ENCODE measurements at regions not wholly inside any gene's neighbourhood (a gene's known extent, or its start where the extent isn't known, plus 50 kb on each side); places are given as distances from the start of the nearest gene placed in this dataset.
A peak's percentile ranks its signal among the peaks of the same experiment; 100 is the strongest.

- Histone ChIP-seq H3K4me1 (peaks cover 0 to 22% (median 0%) of the 10 kb centered on the region in 12 donors), H3K9me3 (peaks cover 0 to 3% (median 0%) of the 10 kb centered on the region in 12 donors), H3K4me3 (no peak overlapping the region), H3K36me3 (no peaks in the 10 kb centered on the region), H3K27me3 (no peaks in the 10 kb centered on the region), H3K27ac (peak overlapping the region; percentile 42 to 97 (median 84))
- TF ChIP-seq POLR2A (IDR thresholded peaks at IDR 0.05) = no peak
- TF ChIP-seq CTCF (IDR thresholded peaks at IDR 0.05) = no peak
- 26 to 35% (median 29%) methylated on average over 7 of the region's 7 CpGs for WGBS, 4 donors
- DNase-seq = peak in 4 of 5 donors; percentile 65 to 84 (median 75)
- intact Hi-C loops (cut with DNase I) = loop anchor here in 6 of 10 donors (2.0 to 10.0 kb wide), 9 partner anchors 41 to 539 kb away; no protein-coding TSS in a partner anchor
- ATAC-seq = peak; percentile 91 to 96 (median 92)
Measured at GRCh38 chr5:155193483-155194107, 180.0 kb downstream of the KIF4B start.

GRCh38 chr5:155200608-155201007 lies 187.1 kb downstream of the KIF4B start:
- DNase-seq = no peak
- WGBS, 4 donors = 68 to 95% (median 80%) methylated on average over 3 to 4 of the region's 4 CpGs
- TF ChIP-seq CTCF (IDR thresholded peaks at IDR 0.05) (no peak), POLR2A (IDR thresholded peaks at IDR 0.05) (no peak)
- no peak for ATAC-seq
- Histone ChIP-seq H3K27ac (no peak overlapping the region), H3K27me3 (no peaks in the 10 kb centered on the region), H3K9me3 (peaks cover 0 to 14% (median 0%) of the 10 kb centered on the region in 12 donors), H3K36me3 (no peaks in the 10 kb centered on the region), H3K4me3 (no peak overlapping the region), H3K4me1 (no peaks in the 10 kb centered on the region)
- intact Hi-C loops (cut with DNase I) = no loop called here

GRCh38 chr5:155211764-155212163 lies 198.2 kb downstream of the KIF4B start:
- 79 to 98% (median 83%) methylated on average over 1 of the region's 1 CpG for WGBS, 4 donors
- no peak for ATAC-seq
- no peak for DNase-seq

GRCh38 chr5:155222393-155222792 lies 208.8 kb downstream of the KIF4B start:
- Histone ChIP-seq H3K4me3 (no peak overlapping the region), H3K4me1 (peaks cover 0 to 5% (median 0%) of the 10 kb centered on the region in 12 donors), H3K27ac (no peak overlapping the region), H3K27me3 (no peaks in the 10 kb centered on the region), H3K9me3 (peaks cover 0 to 4% (median 0%) of the 10 kb centered on the region in 12 donors), H3K36me3 (no peaks in the 10 kb centered on the region)
- ATAC-seq = no peak
- intact Hi-C loops (cut with DNase I) = no loop called here
- no peak for TF ChIP-seq CTCF (IDR thresholded peaks at IDR 0.05)
- TF ChIP-seq POLR2A (IDR thresholded peaks at IDR 0.05) = no peak
- WGBS, 4 donors = 60 to 70% (median 63%) methylated on average over 6 of the region's 6 CpGs
- no peak for DNase-seq

More at GRCh38 chr5:155211764-155212163, 198.2 kb downstream of the KIF4B start:
- TF ChIP-seq POLR2A (IDR thresholded peaks at IDR 0.05) (no peak), CTCF (IDR thresholded peaks at IDR 0.05) (no peak)
- Histone ChIP-seq H3K36me3 (no peaks in the 10 kb centered on the region), H3K27ac (no peak overlapping the region), H3K4me1 (no peaks in the 10 kb centered on the region), H3K9me3 (peaks cover 0 to 4% (median 0%) of the 10 kb centered on the region in 12 donors), H3K27me3 (no peaks in the 10 kb centered on the region), H3K4me3 (no peak overlapping the region)
- intact Hi-C loops (cut with DNase I) = no loop called here
